ENCODE measurements at regions not wholly inside any gene's neighbourhood (a gene's known extent, or its start where the extent isn't known, plus 50 kb on each side); places are given as distances from the start of the nearest gene placed in this dataset.
"Not testable (repeated sequence)": the region's sequence is repeated elsewhere in the genome, so short reads cannot be mapped to it uniquely, and the experiment has no call there.

DNA sequence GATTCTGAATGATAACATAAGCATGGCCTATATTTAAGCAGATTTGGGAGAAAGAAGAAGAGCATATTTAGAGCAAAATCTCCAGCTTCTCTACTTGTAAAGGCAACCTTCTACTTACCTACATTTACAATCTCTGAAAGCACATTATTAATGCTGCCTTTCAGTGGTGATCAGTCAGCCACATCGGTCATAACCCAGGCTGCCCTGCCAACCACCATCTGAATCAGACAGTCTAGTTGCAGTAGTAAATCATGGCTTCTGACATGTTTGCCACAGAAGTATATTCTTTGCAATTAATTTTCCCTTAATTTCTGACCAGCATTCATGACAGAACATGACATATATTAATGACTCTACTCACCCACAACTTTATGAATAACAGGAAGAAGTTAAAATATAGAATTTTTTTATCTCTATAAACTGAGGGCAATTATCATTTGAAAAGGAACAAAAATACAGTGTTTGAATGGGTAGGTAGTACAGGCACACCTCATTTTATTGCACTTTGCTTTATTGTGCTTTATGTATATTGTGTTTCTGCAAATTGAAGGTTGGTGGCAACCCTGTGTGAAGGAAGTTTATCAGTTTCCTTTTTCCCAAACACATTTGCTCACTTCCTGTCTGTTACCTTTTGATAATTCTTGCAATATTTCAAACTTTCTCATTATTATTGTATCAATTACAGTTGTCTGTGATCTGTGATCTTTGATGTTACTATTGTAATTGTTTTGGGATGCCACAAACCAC, 531.6 kb upstream of the CHAC2 start:
- in situ Hi-C loops (cut with HindIII; ENCODE audit: low sequenced_read_pairs), result no loop called here
- DNase-seq (ENCODE audit: low spot score), result no peak

DNA sequence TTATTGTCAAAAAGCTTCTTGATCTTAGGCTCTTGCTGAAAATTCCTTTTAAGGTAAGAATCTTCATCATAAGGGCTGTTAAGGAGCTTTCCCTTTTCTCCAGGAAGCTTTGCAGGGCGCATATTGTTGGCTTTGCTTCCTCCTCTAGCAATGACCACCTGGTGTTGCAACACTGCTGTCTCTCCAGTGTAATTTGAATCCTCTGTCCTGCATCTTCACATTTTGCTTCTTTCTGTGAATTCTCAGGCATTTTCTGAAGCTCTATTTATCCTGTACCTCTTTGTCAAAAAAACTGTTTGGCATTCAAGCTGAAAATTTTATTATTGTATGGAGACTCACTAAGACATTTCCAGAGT, 533.1 kb upstream of the CHAC2 start:
- no peak for DNase-seq (ENCODE audit: low spot score)
- in situ Hi-C loops (cut with HindIII; ENCODE audit: low sequenced_read_pairs), result no loop called here

DNA sequence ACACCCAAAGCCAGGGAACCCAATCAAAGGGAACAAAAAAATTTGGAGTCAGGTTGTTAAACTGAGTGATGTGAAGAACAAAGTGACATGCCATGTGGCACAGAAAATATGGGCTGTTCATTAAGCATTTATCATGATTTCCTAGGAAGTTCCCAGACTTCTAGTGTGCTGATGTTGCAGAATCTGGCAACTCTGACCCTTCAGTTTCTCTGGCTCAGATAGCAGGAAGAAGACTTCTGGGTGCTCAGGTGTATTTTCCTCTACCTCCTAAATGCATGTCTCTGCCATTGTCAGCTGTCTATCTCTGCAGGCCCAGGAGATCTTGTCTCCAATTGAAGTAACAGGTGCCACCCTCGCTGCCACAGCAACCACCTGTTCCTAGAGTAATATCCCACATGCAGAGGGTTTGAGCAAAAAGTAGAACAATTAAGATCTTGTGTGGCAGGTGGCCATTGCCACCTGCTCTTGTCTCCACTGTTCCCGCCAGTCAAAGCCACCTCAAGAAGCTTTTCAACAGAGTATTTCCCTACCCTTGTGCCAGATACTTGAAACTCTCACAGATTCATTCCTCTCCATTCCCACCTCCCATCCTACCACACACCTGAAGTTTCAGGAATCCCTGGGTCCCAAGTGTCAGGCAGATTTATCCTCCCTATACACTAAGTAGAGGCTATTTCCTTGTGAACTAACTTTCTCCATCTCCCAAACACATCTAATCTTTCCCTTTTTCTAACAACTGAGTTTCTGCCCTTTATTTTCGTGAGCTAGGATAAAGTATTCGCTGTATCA, 533.7 kb upstream of the CHAC2 start:
- in situ Hi-C loops (cut with HindIII; ENCODE audit: low sequenced_read_pairs), result no loop called here
- no peak for DNase-seq (ENCODE audit: low spot score)

DNA sequence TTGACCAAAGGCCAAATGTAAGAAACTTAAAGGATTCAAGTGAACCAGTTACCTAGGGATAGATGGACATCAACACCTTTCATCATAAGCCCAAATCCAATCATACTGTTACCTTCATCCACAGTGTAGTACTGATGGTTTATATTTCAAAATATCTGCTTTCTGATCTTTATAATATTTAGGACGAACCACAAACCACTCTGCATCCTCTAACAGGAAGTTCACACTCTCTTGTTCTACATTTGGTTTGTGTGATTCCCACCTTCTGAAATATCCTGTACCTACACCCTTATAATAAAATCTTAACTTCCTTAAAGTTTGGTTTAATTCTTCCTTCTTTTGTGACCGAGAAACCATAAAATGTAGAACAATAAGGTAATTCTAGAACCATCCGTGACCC, 535.7 kb upstream of the CHAC2 start:
- no peak for DNase-seq (ENCODE audit: low spot score)
- in situ Hi-C loops (cut with HindIII; ENCODE audit: low sequenced_read_pairs), result no loop called here

DNA sequence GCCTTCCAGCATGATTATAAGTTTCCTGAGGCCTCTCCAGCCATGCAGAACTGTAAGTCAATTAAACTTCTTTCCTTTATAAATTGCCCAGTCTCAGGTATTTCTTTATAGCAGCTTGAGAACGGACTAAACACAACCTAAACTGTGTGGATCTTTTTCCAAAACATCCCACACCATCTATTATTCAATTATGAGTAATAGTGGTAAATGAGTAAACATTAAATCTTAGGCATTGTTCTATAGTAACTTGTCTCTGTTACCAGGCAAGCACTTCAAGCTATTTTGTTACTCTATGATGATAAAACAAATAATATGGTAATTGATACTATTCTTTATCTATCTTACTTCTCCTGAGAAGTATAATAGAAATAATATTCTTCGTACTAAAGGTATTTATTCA, 536.9 kb upstream of the CHAC2 start:
- in situ Hi-C loops (cut with HindIII; ENCODE audit: low sequenced_read_pairs), result no loop called here
- DNase-seq (ENCODE audit: low spot score), result no peak

DNA sequence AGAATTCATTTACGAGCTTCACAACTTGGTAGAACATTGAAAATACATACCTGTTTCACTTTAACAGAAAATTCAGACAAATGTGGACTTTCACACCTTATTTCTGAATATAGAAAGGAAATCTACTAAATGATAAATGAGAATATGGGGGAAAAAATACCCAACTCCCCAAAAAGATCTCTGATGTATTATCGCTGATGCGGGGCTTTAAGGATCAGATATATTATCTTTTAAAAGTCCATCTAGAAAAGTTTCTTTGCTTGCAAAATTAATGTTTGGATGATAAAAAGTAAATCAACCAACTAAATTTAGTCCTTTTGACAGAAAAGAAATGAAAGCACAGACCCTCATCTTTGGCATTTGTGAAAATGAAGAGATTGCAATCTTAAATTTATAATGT, 540.1 kb upstream of the CHAC2 start:
- DNase-seq (ENCODE audit: low spot score), result no peak
- in situ Hi-C loops (cut with HindIII; ENCODE audit: low sequenced_read_pairs), result no loop called here

DNA sequence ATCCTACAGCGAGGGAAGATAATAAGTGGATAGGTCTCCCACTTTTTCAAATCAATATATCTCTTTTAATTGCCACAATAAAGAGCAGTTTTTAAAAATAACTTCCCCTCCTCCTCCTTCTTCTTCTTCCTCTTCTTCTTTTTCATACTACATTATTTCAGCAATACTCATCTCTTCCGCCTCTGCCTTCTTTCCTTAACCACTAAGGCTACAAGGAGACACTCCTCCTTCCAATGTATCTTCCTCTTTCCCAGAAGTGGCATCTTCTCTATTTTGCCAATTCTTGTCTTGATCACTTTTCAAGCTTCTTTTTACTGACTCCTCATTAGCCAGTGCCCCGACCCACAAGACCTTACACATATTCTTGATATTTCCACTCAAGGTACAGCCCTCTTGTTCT, 546.6 kb upstream of the CHAC2 start:
- in situ Hi-C loops (cut with HindIII; ENCODE audit: low sequenced_read_pairs), result no loop called here
- DNase-seq (ENCODE audit: low spot score), result no peak

DNA sequence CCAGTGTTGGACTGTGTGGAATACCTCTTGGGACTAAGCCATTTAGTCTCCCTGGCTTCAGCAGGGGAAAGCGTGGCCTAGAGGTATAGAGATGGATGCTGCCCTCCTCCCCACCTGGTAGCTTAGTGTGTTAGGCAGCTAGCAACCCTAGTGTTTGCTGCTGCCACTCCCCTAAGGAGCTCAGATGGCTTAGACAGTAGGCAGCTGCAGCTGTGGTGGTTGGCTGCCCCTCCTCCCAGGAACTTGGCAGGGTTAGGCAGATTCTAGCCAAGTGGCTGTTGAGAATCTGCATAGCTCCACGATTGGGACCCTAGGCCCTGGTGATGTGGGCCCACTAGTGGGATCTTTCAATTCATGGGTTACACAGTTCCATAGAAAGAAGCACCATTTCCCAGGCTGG, 550.4 kb upstream of the CHAC2 start:
- in situ Hi-C loops (cut with HindIII; ENCODE audit: low sequenced_read_pairs), result no loop called here
- DNase-seq (ENCODE audit: low spot score), result no peak

DNA sequence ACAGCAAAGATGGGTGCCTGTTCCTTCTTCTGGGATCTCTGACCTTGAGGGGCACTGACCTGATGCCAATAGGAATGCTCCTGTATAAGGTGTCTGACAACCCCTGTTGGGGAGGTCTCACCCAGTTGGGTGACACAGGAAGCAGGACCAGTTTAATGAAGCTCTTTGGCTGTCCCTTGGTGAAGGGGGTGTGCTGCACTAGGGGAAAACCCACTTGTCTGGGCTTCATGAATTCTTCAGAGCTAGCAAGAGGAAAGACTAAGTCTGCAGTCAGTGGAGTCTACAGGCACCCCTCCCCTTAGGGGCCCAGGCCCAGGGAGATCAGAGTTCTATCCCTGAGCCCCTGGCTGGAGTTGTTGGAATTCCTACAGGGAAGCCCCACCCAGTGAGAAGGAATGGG, 550.8 kb upstream of the CHAC2 start:
- in situ Hi-C loops (cut with HindIII; ENCODE audit: low sequenced_read_pairs), result no loop called here
- no peak for DNase-seq (ENCODE audit: low spot score)

DNA sequence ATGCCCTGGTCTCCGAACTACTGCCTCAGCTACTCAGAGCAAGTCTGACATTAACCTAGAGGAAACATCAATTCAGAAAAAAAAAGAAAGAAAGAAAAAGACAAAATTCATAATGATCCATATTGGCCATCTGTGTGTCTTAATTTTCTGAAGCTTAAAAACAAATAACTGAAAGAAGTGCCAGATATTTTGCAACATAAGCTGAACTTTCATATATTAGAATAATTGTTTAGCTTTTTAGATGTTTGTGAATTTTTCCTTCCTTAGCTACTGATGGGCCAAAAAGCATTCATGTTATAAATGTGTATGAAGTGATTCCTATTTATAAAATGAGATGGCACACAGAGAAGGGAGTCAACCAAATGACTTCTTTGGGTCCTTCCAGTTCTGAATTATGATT, 555.0 kb upstream of the CHAC2 start:
- in situ Hi-C loops (cut with HindIII; ENCODE audit: low sequenced_read_pairs), result no loop called here
- no peak for DNase-seq (ENCODE audit: low spot score)

DNA sequence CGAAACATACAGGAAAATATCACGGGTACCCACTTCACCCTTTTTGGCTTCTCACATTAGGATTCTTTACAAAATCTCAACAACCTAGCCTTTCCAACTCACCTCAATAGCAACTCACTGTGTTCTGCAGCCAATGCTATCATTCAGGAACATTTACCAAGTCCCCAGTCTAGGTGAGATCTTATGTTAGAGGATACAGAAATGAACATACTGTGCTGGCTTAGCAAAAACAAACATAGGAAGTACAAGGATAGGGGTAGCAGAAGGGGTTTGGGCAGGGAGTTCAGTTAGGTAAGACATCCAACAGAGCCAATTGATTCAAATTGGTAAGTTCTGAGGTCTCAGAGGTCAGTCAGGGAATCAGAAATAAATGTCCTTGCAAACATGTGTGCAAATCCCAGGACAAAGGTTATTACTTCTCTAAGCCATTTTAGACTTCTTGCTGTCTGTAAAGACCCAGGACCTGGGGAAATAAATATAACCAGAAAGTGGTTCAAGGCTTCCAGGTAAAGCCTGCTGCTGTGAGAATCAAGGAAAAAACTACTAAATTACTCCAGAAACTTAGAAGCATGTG, 556.3 kb upstream of the CHAC2 start:
- DNase-seq (ENCODE audit: low spot score), result no peak
- in situ Hi-C loops (cut with HindIII; ENCODE audit: low sequenced_read_pairs), result no loop called here

DNA sequence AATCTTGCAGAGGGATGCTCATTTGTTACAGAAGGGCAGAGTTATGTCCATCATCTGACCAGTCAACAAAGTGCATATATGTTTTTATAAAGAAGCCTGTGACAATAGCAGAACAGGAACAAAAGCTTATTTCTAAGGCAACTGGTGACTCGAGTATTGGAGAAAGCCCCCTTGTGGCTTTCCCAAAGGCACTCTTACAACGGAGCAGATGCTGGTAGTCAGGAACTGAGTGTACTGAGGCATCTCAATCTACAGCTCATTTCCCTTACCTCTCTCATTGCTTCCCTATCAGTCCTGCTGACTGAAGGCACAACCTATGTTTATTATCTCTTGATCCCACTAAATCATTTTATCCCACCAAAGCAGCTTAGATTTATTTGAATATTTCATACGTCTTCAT, 557.1 kb upstream of the CHAC2 start:
- DNase-seq (ENCODE audit: low spot score), result no peak
- in situ Hi-C loops (cut with HindIII; ENCODE audit: low sequenced_read_pairs), result no loop called here

DNA sequence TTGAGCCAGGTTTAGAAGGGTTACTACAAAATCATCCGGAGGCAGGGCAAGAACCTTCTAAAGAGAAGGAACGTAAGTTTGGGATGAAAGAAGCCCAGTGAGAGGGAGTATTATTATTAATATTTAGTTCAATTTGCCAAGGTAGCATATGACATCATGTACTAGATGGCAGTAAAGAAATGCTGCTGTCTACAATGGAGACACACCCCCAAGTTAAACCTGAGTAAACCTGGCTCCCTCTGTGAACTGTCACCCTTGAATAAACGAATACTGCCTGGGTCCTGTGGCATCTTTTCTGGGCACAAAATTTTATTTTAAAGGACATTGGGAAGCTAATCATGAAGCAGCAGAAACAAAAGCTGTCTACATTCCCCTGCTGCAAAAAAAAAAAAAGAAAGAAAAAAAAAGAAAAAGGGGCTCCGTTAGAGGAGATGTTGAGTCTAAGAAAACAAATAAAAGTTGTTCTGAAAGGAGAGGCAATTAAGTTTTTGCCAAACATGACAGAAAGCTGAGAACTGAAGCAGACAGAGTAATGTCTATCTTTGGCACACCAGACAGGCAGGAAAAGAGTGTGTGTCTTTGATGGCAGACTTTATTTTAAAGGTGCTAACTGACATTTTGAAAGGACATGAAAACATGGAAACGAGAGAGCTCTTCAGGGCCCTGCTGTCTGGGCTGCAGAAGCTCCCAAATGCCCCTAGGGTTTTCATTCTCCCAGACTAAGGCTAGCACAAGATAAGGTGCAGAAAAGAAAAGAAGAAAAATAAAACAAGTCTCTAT, 557.7 kb upstream of the CHAC2 start:
- in situ Hi-C loops (cut with HindIII; ENCODE audit: low sequenced_read_pairs), result no loop called here
- no peak for DNase-seq (ENCODE audit: low spot score)

DNA sequence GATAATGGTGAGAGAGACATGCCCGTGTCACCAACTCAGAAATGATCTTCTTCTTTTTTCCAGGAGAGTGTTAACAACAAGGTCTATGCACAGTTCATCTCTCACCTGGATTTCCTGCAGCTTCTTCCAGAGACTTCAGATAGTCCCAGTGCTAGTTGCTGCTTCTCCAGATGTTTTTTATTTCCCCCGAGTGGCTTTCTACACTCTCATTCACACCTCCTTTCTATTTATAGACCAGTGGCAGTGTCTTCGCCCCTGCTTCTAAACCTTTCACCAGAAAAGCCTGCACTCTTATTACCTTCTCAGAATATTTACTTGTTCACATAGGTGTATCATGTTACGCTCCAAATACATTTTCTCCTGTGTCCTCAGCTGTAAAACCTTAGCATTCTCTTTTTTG, 558.8 kb upstream of the CHAC2 start:
- DNase-seq (ENCODE audit: low spot score), result no peak
- in situ Hi-C loops (cut with HindIII; ENCODE audit: low sequenced_read_pairs), result no loop called here

DNA sequence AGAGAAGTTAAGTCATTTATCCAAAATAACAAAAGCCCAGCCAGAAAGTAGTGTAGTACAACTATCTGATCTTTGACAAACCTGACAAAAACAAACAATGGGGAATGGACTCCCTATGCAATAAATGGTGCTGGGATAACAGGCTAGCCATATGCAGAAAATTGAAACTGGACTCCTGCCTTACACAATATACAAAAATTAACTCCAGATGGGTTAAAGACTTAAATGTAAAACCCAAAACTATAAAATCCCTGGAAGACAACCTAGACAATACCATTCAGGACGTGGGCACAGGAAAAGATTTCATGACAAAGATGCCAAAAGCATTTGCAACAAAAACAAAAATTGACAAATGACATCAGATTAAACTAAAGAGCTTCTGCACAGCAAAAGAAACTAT, 561.4 kb upstream of the CHAC2 start:
- DNase-seq (ENCODE audit: low spot score); in situ Hi-C loops (cut with HindIII; ENCODE audit: low sequenced_read_pairs): not testable (repeated sequence)

DNA sequence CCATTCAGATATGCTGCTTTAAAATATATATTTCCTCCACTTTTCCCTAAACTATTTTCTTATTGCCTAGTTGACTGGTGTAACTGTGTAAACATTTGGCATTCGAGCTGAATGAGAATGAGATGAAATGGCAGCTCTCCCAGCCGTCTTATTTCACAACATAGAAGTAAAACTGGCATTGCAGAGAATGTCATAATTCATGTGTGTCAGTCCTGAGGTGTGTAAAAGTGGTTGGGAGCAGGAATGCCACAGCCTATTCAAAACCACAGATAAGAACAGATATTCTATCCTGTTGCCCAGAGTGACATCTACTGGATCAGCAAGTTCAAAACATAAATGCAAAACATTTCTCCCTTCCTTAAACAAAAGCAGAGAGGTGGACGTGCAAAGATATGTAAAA, 565.5 kb upstream of the CHAC2 start:
- DNase-seq (ENCODE audit: low spot score), result peak; percentile 53

DNA sequence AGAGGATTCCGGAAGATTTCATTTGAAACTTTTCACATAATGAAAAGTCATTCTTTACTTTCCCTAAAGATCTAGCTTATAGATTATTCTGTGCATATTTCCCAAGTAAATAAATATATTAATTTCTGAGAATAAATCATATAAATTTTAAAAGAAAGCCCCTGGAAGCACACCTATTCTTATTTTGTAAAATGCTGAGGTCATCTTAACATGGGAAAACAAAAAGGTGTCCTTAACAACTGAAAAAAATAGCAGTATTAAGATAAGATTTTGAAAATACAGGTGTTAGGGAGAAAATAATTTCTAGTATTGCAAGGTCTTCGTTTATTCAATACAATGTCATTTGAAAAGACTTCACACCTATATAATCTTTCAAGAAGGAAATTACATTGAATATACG, 567.5 kb upstream of the CHAC2 start:
- no peak for DNase-seq (ENCODE audit: low spot score)
- in situ Hi-C loops (cut with HindIII; ENCODE audit: low sequenced_read_pairs), result no loop called here

More for the DNA sequence above, 565.5 kb upstream of the CHAC2 start:
- in situ Hi-C loops (cut with HindIII; ENCODE audit: low sequenced_read_pairs), result no loop called here

DNA sequence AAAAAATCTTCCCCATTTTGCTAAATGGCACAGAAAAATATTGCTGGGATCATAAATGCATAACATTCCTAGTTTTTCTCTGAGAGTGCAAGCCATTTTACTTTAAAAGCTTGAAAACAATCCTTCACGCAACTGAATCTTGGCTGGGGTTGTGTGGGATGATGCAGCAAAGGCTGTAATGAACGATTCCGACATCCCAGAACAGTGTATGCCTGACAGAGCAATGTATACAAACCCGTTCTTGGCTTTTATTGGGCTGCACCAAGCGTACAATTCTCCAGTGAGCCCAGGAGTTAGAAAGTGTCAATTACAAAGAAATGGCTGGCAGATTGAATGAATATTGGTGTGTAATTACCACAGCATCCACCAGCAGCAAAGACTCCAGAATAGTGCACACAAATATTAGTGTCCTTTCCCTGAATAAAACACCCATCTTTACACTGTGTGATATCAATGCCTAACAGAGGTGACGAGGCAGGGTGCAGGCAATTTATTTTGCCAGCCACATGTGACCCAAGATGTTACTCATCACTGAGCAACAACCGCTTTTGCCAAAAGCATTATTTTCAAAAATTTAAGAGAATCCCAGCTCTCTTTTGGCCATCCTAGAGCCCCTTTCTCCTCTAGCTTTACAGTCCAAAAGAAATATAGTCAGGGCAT, 578.6 kb upstream of the CHAC2 start:
- in situ Hi-C loops (cut with HindIII; ENCODE audit: low sequenced_read_pairs), result no loop called here
- no peak for DNase-seq (ENCODE audit: low spot score)

DNA sequence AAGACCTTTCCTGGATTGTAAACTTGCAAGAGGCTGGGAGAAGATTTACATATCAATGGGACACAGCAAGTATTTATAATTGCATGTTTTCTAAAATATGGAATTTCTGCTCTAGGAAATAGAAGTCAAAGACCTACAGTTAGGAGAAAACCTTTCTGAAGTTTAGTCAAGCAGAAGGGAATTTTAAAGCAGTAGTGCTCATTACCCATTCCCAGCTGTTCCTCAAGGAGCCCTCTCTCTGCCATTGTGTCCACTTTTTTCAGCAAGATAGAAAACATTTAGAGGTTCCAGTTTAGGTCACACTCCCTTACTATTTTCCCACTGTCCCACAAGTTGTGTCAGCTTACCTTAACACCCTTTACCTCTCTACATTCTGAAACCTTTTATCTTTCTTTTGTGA, 584.0 kb upstream of the CHAC2 start:
- DNase-seq (ENCODE audit: low spot score), result no peak
- in situ Hi-C loops (cut with HindIII; ENCODE audit: low sequenced_read_pairs), result no loop called here

Data from G401 (cell line).